Lung (tissue), 11 donors: ENCODE measurements at regions not wholly inside any gene's neighbourhood (a gene's known extent, or its start where the extent isn't known, plus 50 kb on each side); places are given as distances from the start of the nearest gene placed in this dataset.

Experiments
- ATAC-seq: fragments of 200-7000 bp; cut with Tn5 transposase; one replicate; pipeline ENCODE4 v1.9.1; 2020; ENCODE audit warnings: moderate number of reproducible peaks; ENCODE audit not compliant: insufficient read depth, low FRiP score
- DNase-seq, 3 donors: peaks; one replicate each; pipeline ENCODE4 v3.0.0-alpha.2; 2013 to 2017
- H3K27ac ChIP-seq, 2 donors: one replicate each; pipeline ENCODE4 v1.5.1; 2013; ENCODE audit warnings: mild to moderate bottlenecking in 2 of 2, moderate library complexity in 2 of 2, control low read depth in 1 of 2, inconsistent platforms in 1 of 2, low read depth in 1 of 2, low read length in 1 of 2
- H3K27me3 ChIP-seq, 3 donors: one replicate each; pipeline ENCODE4 v1.5.1; 2013; ENCODE audit warnings: low read length in 2 of 3; ENCODE audit not compliant: control insufficient read depth in 3 of 3, insufficient read depth in 3 of 3
- H3K36me3 ChIP-seq, 4 donors: one replicate each; pipeline ENCODE4 v1.5.1; 2013; ENCODE audit warnings: low read length in 4 of 4, mild to moderate bottlenecking in 1 of 4, moderate library complexity in 1 of 4; ENCODE audit not compliant: control insufficient read depth in 4 of 4, insufficient read depth in 4 of 4
- H3K4me1 ChIP-seq, 5 donors: one replicate each; pipeline ENCODE4 v1.5.1; 2013; ENCODE audit warnings: low read length in 5 of 5, mild to moderate bottlenecking in 2 of 5, moderate library complexity in 1 of 5; ENCODE audit not compliant: control insufficient read depth in 5 of 5, insufficient read depth in 5 of 5
- H3K4me3 ChIP-seq: one replicate; pipeline ENCODE4 v1.5.1; 2013; ENCODE audit warnings: mild to moderate bottlenecking, control low read depth, moderate library complexity
- H3K9ac ChIP-seq, 2 donors: one replicate each; pipeline ENCODE4 v1.5.1; 2013; ENCODE audit warnings: low read length in 2 of 2, control low read depth in 1 of 2; ENCODE audit not compliant: insufficient read depth in 1 of 2
- H3K9me3 ChIP-seq, 4 donors: one replicate each; pipeline ENCODE4 v1.5.1; 2013; ENCODE audit warnings: low read length in 3 of 4, mild to moderate bottlenecking in 1 of 4, moderate library complexity in 1 of 4; ENCODE audit not compliant: control insufficient read depth in 4 of 4, insufficient read depth in 3 of 4
- WGBS, 2 donors: extraction: QIAGEN DNeasy Blood & Tissue Kit; methylation state at CpG; one replicate each; pipeline ENCODE4 v1.1.7; 2013; 5-methylcytosine and 5-hydroxymethylcytosine counted together
- TF ChIP-seq, protein P1 (sequence below): IDR thresholded peaks from 2 replicates; pipeline ENCODE4 v1.5.1; 2012; ENCODE audit warnings: mild to moderate bottlenecking; ENCODE audit errors: control extremely low read depth, extremely low read depth
- donor health status: control.
- donor health status: control.
- donor health status: Bipolar disorder and iron deficiency.
- donor health status: healthy.
- donor health status: DM: yes; HTN: yes; CAD: no.

DNA sequence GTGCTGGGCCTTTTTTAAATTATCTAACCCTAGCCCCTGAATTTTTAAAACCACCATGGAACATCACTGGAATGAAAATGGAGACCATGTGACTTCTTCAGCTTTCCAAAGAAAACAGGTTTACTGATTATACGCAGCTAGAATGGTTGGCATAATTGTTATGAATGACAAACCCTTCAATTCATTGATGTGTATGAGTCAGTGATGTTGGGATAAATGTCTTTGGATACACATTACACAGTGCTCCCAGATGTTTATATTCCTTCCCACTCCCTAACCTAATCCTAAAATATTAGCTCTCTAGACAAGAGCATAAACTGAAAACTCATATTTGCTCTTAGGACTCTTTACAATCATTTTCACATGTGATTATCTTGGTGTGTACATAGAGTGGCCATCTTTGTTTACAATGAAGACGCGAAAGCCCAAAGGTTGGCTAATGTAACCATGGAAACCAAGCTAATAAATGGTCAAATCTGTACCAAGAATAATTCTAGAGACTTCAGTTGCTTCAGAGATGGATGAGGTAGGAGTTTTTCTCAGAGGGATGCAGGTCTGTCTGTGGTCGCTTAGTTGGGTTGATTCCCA is 131.2 kb upstream of the HMHB1 start:
- TF ChIP-seq, protein P1, sequence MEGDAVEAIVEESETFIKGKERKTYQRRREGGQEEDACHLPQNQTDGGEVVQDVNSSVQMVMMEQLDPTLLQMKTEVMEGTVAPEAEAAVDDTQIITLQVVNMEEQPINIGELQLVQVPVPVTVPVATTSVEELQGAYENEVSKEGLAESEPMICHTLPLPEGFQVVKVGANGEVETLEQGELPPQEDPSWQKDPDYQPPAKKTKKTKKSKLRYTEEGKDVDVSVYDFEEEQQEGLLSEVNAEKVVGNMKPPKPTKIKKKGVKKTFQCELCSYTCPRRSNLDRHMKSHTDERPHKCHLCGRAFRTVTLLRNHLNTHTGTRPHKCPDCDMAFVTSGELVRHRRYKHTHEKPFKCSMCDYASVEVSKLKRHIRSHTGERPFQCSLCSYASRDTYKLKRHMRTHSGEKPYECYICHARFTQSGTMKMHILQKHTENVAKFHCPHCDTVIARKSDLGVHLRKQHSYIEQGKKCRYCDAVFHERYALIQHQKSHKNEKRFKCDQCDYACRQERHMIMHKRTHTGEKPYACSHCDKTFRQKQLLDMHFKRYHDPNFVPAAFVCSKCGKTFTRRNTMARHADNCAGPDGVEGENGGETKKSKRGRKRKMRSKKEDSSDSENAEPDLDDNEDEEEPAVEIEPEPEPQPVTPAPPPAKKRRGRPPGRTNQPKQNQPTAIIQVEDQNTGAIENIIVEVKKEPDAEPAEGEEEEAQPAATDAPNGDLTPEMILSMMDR, result no peak
- DNase-seq, result no peak
- Histone ChIP-seq H3K27me3 (no peaks in the 10 kb centered on the region), H3K4me3 (no peak overlapping the region), H3K27ac (peak overlapping the region in 1 of 2 donors; percentile 16), H3K36me3 (no peaks in the 10 kb centered on the region), H3K9ac (no peak overlapping the region), H3K4me1 (peaks cover 0 to 19% (median 2%) of the 10 kb centered on the region in 5 donors), H3K9me3 (no peaks in the 10 kb centered on the region)
- no peak for ATAC-seq
- WGBS, 2 donors, result 85 to 90% methylated on average over 4 of the region's 4 CpGs

GRCh38 chr5:143679777-143680176 is 132.2 kb upstream of the HMHB1 start:
- no peak overlapping the region for H3K9ac ChIP-seq
- ATAC-seq (no peak), DNase-seq (no peak)
- no peaks in the 10 kb centered on the region for H3K27me3 ChIP-seq
- no peak overlapping the region for H3K4me3 ChIP-seq
- H3K36me3 ChIP-seq, result no peaks in the 10 kb centered on the region
- H3K4me1 ChIP-seq, result peaks cover 0 to 22% (median 2%) of the 10 kb centered on the region in 5 donors
- no peaks in the 10 kb centered on the region for H3K9me3 ChIP-seq
- H3K27ac ChIP-seq, result peak overlapping the region in 1 of 2 donors; percentile 12
- 57 to 62% methylated on average over 1 of the region's 1 CpG for WGBS, 2 donors
- TF ChIP-seq, protein P1, result no peak

- no peaks in the 10 kb centered on the region for H3K27me3 ChIP-seq
- H3K9me3 ChIP-seq, result no peaks in the 10 kb centered on the region
- DNase-seq (no peak), ATAC-seq (no peak)
- TF ChIP-seq, protein P1, result no peak
- H3K9ac ChIP-seq, result no peak overlapping the region
- H3K4me1 ChIP-seq, result peaks cover 0 to 19% (median 2%) of the 10 kb centered on the region in 5 donors
- no peak overlapping the region for H3K4me3 ChIP-seq
- H3K27ac ChIP-seq, result no peak overlapping the region
- no peaks in the 10 kb centered on the region for H3K36me3 ChIP-seq
- 94 to 96% methylated on average over 1 of the region's 1 CpG for WGBS, 2 donors
Measured at GRCh38 chr5:143678148-143678905, 133.6 kb upstream of the HMHB1 start.
